ENCODE measurements at regions not wholly inside any gene's neighbourhood (a gene's known extent, or its start where the extent isn't known, plus 50 kb on each side); places are given as distances from the start of the nearest gene placed in this dataset.
A peak's percentile ranks its signal among the peaks of the same experiment; 100 is the strongest.
"Not testable (repeated sequence)": the region's sequence is repeated elsewhere in the genome, so short reads cannot be mapped to it uniquely, and the experiment has no call there.

GRCh38 chr18:46229641-46230040 is 125.5 kb downstream of the HAUS1 start:
- not testable (repeated sequence) for DNase-seq

- DNase-seq: no peak
These were observed 132.0 kb downstream of the HAUS1 start for GRCh38 chr18:46236156-46236555.

GRCh38 chr18:46237891-46238290 is 133.7 kb downstream of the HAUS1 start:
- no peak for DNase-seq

GRCh38 chr18:46239549-46239948 is 135.4 kb downstream of the HAUS1 start:
- no peak for DNase-seq

GRCh38 chr18:46239998-46240397 is 135.8 kb downstream of the HAUS1 start:
- DNase-seq: no peak

- not testable (repeated sequence) for DNase-seq
These were observed 137.2 kb downstream of the HAUS1 start for GRCh38 chr18:46241393-46241792.

GRCh38 chr18:46242183-46242582 is 138.0 kb downstream of the HAUS1 start:
- no peak for DNase-seq

GRCh38 chr18:46243095-46243494 is 138.9 kb downstream of the HAUS1 start:
- DNase-seq: no peak

GRCh38 chr18:46243673-46244072 is 139.5 kb downstream of the HAUS1 start:
- DNase-seq: no peak

GRCh38 chr18:46246101-46246500 is 141.9 kb downstream of the HAUS1 start:
- DNase-seq: no peak

- no peak for DNase-seq
These were observed 143.8 kb downstream of the HAUS1 start for GRCh38 chr18:46247942-46248341.

- DNase-seq: peak; percentile 20
These were observed 146.1 kb downstream of the HAUS1 start for GRCh38 chr18:46250084-46250811.

GRCh38 chr18:46250812-46251173 is 146.6 kb downstream of the HAUS1 start:
- DNase-seq: no peak

- DNase-seq: no peak
These were observed 148.6 kb downstream of the HAUS1 start for GRCh38 chr18:46252759-46253158.

GRCh38 chr18:46253498-46253897 is 149.3 kb downstream of the HAUS1 start:
- DNase-seq: no peak

GRCh38 chr18:46256078-46256477 is 151.9 kb downstream of the HAUS1 start:
- no peak for DNase-seq

- no peak for DNase-seq
These were observed 153.2 kb downstream of the HAUS1 start for GRCh38 chr18:46257366-46257765.

- DNase-seq: no peak
These were observed 156.1 kb downstream of the HAUS1 start for GRCh38 chr18:46260016-46260878.

- no peak for DNase-seq
These were observed 156.6 kb downstream of the HAUS1 start for GRCh38 chr18:46260879-46261143.

GRCh38 chr18:46261799-46262198 is 157.6 kb downstream of the HAUS1 start:
- DNase-seq: no peak

- DNase-seq: no peak
These were observed 158.7 kb downstream of the HAUS1 start for GRCh38 chr18:46262856-46263255.

- DNase-seq: no peak
These were observed 160.1 kb downstream of the HAUS1 start for GRCh38 chr18:46264255-46264654.

GRCh38 chr18:46265196-46266156 is 161.3 kb downstream of the HAUS1 start:
- no peak for DNase-seq

Measured in activated CD8-positive, alpha-beta memory T cell treated with anti-CD3 and anti-CD28 coated beads, Interleukin-2, amount 50 U/mL, for 4 hours (primary cell).